ENCODE measurements at regions not wholly inside any gene's neighbourhood (a gene's known extent, or its start where the extent isn't known, plus 50 kb on each side); places are given as distances from the start of the nearest gene placed in this dataset.

DNA sequence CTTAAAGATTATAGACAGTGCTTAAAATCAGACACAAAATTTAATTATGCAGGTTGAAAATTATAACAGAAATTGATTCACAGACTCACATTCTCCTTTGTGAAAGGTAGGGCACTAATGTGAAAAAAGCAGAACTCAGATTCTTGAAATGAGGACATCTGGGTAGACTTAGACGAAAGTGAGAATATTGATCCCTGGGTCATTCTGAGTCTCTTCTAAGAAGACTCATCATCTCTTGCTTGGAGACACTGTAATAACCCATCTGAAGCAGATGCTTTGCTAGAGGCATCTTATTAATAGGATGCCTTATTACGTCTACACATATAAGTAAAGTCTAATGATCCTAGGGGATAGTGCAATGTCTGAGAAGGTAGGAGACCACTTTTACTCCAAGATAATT lies 274.4 kb downstream of the HINT1 start:
- TF ChIP-seq, protein P1, sequence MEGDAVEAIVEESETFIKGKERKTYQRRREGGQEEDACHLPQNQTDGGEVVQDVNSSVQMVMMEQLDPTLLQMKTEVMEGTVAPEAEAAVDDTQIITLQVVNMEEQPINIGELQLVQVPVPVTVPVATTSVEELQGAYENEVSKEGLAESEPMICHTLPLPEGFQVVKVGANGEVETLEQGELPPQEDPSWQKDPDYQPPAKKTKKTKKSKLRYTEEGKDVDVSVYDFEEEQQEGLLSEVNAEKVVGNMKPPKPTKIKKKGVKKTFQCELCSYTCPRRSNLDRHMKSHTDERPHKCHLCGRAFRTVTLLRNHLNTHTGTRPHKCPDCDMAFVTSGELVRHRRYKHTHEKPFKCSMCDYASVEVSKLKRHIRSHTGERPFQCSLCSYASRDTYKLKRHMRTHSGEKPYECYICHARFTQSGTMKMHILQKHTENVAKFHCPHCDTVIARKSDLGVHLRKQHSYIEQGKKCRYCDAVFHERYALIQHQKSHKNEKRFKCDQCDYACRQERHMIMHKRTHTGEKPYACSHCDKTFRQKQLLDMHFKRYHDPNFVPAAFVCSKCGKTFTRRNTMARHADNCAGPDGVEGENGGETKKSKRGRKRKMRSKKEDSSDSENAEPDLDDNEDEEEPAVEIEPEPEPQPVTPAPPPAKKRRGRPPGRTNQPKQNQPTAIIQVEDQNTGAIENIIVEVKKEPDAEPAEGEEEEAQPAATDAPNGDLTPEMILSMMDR (conservative IDR thresholded peaks at IDR 0.05): no peak
- TF ChIP-seq ZFX (IDR thresholded peaks at IDR 0.05): no peak
